DND-41 (cell line): ENCODE measurements at regions not wholly inside any gene's neighbourhood (a gene's known extent, or its start where the extent isn't known, plus 50 kb on each side); places are given as distances from the start of the nearest gene placed in this dataset.

Experiments used
- EZH2 ChIP-seq: IDR thresholded peaks from 3 replicates; pipeline ENCODE4 v1.6.1; 2012; ENCODE audit warnings: borderline replicate concordance, low read depth, mild to moderate bottlenecking, moderate library complexity, low read length, inconsistent platforms; ENCODE audit not compliant: severe bottlenecking
- TF ChIP-seq, protein P1 (sequence below): IDR thresholded peaks from 2 replicates; pipeline ENCODE4 v1.5.1; 2012; ENCODE audit warnings: borderline replicate concordance, low read length, moderate library complexity, mild to moderate bottlenecking; ENCODE audit not compliant: poor library complexity, severe bottlenecking; ENCODE audit errors: extremely low read depth

DNA sequence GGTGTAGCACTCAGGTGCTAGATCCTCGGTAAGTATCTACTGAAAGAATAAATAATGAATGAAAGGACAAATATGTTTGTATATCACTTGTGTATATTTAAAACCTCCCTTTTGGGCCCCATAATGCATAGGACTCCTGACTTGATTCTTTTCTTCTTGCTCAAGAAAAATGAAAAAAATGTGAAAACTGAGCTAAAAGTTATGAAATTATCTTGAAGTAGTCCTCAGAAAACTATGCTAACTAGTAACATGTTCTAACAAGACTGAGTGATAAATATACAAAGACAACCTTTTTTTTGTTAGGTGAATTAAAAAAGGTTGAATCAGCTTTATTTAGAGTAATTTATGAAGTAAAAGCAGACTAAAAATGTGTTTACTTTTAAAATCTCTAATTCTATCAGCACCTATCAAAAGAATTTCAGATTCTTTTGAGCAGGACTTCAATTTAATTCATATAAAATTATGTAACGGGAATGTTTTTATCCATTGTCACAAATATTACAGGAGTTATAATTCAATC lies 247.8 kb upstream of the JAG1 start:
- TF ChIP-seq, protein P1, sequence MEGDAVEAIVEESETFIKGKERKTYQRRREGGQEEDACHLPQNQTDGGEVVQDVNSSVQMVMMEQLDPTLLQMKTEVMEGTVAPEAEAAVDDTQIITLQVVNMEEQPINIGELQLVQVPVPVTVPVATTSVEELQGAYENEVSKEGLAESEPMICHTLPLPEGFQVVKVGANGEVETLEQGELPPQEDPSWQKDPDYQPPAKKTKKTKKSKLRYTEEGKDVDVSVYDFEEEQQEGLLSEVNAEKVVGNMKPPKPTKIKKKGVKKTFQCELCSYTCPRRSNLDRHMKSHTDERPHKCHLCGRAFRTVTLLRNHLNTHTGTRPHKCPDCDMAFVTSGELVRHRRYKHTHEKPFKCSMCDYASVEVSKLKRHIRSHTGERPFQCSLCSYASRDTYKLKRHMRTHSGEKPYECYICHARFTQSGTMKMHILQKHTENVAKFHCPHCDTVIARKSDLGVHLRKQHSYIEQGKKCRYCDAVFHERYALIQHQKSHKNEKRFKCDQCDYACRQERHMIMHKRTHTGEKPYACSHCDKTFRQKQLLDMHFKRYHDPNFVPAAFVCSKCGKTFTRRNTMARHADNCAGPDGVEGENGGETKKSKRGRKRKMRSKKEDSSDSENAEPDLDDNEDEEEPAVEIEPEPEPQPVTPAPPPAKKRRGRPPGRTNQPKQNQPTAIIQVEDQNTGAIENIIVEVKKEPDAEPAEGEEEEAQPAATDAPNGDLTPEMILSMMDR, result no peak
- TF ChIP-seq EZH2, result no peak
